IMR-90 (cell line): ENCODE measurements at regions not wholly inside any gene's neighbourhood (a gene's known extent, or its start where the extent isn't known, plus 50 kb on each side); places are given as distances from the start of the nearest gene placed in this dataset.

ENCODE experiments used
- ATAC-seq: fragments of 200-7000 bp; cut with Tn5 transposase; 2 replicates; pipeline ENCODE4 v1.9.1; 2020; ENCODE audit warnings: low read depth, mild to moderate bottlenecking, moderate library complexity
- BruUV-seq: library from RNA; stranded (reverse); fragments of 400-500 nt; replicated peaks from 2 replicates; lab custom pipeline; 2021; lab: Mats Ljungman, UMichigan
- CTCF ChIA-PET: fragments of 300-600 bp; formaldehyde crosslinking; extraction: SDS; loops from one replicate; lab custom pipeline; 2021; ENCODE audit warnings: antibody characterized with exemption; lab: Yijun Ruan, JAX
- POLR2A ChIA-PET: fragments of 300-600 bp; sonication (Branson Sonifier 250); formaldehyde crosslinking; loops from one replicate; lab custom pipeline; 2022; ENCODE audit warnings: antibody characterized with exemption; ENCODE audit not compliant: unreplicated experiment; lab: Charles Lee
- DNase-seq: peaks from one replicate; pipeline ENCODE4 v3.0.0; 2013
- H2AFZ ChIP-seq: replicated peaks from 2 replicates; pipeline ENCODE3; 2013; ENCODE audit warnings: low read length, mild to moderate bottlenecking; ENCODE audit not compliant: poor library complexity
- H2AK5ac ChIP-seq: 2 replicates; pipeline ENCODE4 v1.6.1; 2013; ENCODE audit warnings: low read depth, low read length, inconsistent platforms
- H2AK9ac ChIP-seq: replicated peaks from 2 replicates; pipeline ENCODE3; 2013; ENCODE audit warnings: mild to moderate bottlenecking, low read depth, low read length, moderate library complexity; ENCODE audit not compliant: poor library complexity
- H2BK120ac ChIP-seq: 2 replicates; pipeline ENCODE4 v1.6.1; 2013; ENCODE audit warnings: low read depth, low read length, inconsistent platforms
- H2BK15ac ChIP-seq: 3 replicates; pipeline ENCODE4 v1.6.1; 2013; ENCODE audit warnings: low read depth, low read length, inconsistent platforms
- H2BK20ac ChIP-seq: 2 replicates; pipeline ENCODE4 v1.6.1; 2013; ENCODE audit warnings: low read depth, mild to moderate bottlenecking, inconsistent platforms, low read length, moderate library complexity
- H2BK5ac ChIP-seq: 2 replicates; pipeline ENCODE4 v1.6.1; 2013; ENCODE audit warnings: mild to moderate bottlenecking, low read depth, low read length, inconsistent platforms; ENCODE audit not compliant: poor library complexity, severe bottlenecking
- H3K14ac ChIP-seq: replicated peaks from 2 replicates; pipeline ENCODE4 v1.6.1; 2013; ENCODE audit warnings: low read depth, low read length, inconsistent platforms
- H3K18ac ChIP-seq: 2 replicates; pipeline ENCODE4 v1.6.1; 2013; ENCODE audit warnings: low read depth, low read length, control low read depth
- H3K23ac ChIP-seq: 2 replicates; pipeline ENCODE4 v1.6.1; 2013; ENCODE audit warnings: low read depth, low read length, inconsistent platforms
- H3K27ac ChIP-seq: 2 replicates; pipeline ENCODE4 v1.5.1; 2013; ENCODE audit warnings: mild to moderate bottlenecking, control low read depth, low read length; ENCODE audit not compliant: insufficient read depth
- H3K27me3 ChIP-seq: 2 replicates; pipeline ENCODE4 v1.6.1; 2013; ENCODE audit warnings: low read length; ENCODE audit not compliant: control insufficient read depth, insufficient read depth
- H3K36me3 ChIP-seq: 2 replicates; pipeline ENCODE4 v1.6.1; 2013; ENCODE audit warnings: low read length, mixed read lengths; ENCODE audit not compliant: control insufficient read depth, insufficient read depth
- H3K4ac ChIP-seq: 2 replicates; pipeline ENCODE4 v1.6.1; 2013; ENCODE audit warnings: low read depth, low read length, inconsistent platforms
- H3K4me1 ChIP-seq: 2 replicates; pipeline ENCODE4 v1.6.1; 2013; ENCODE audit warnings: low read length, mixed read lengths; ENCODE audit not compliant: control insufficient read depth, insufficient read depth
- H3K4me2 ChIP-seq: 2 replicates; pipeline ENCODE4 v1.6.1; 2013; ENCODE audit warnings: low read depth, mild to moderate bottlenecking, control low read depth, low read length, moderate library complexity
- H3K4me3 ChIP-seq: 2 replicates; pipeline ENCODE4 v1.5.1; 2013; ENCODE audit warnings: low read depth, mild to moderate bottlenecking, control low read depth, low read length, moderate library complexity; ENCODE audit not compliant: insufficient read depth
- H3K56ac ChIP-seq: 2 replicates; pipeline ENCODE4 v1.6.1; 2013; ENCODE audit warnings: low read length, inconsistent platforms; ENCODE audit not compliant: insufficient read depth; ENCODE audit errors: extremely low read depth
- H3K79me1 ChIP-seq, 2 experiments: 2 replicates each; pipeline ENCODE4 v1.6.1; 2013; ENCODE audit warnings: low read length in 2 of 2, inconsistent platforms in 1 of 2, low read depth in 1 of 2
- H3K9ac ChIP-seq: 2 replicates; pipeline ENCODE4 v1.6.1; 2013; ENCODE audit warnings: low read depth, low read length, control low read depth
- H3K9me1 ChIP-seq: 2 replicates; pipeline ENCODE4 v1.6.1; 2013; ENCODE audit warnings: low read length, inconsistent platforms; ENCODE audit not compliant: insufficient read depth
- H3K9me3 ChIP-seq: 2 replicates; pipeline ENCODE4 v1.6.1; 2013; ENCODE audit warnings: low read length; ENCODE audit not compliant: control insufficient read depth, insufficient read depth
- H4K20me1 ChIP-seq: 2 replicates; pipeline ENCODE4 v1.6.1; 2013; ENCODE audit warnings: low read length, inconsistent platforms; ENCODE audit not compliant: insufficient read depth
- H4K5ac ChIP-seq: 2 replicates; pipeline ENCODE4 v1.6.1; 2013; ENCODE audit warnings: mild to moderate bottlenecking, low read depth, low read length, control low read depth
- H4K8ac ChIP-seq, 2 experiments: 2 replicates each; pipeline ENCODE4 v1.6.1; 2013; ENCODE audit warnings: low read depth in 2 of 2, low read length in 2 of 2, control low read depth in 1 of 2, inconsistent platforms in 1 of 2
- H4K91ac ChIP-seq: 2 replicates; pipeline ENCODE4 v1.6.1; 2013; ENCODE audit warnings: low read depth, low read length, inconsistent platforms; ENCODE audit not compliant: insufficient read depth
- CTCF ChIP-seq: conservative IDR thresholded peaks from 2 replicates; pipeline ENCODE4 v1.5.1; 2012; ENCODE audit warnings: mild to moderate bottlenecking, low read depth, low read length, improper control_type of control experiment
- MAFK ChIP-seq: IDR thresholded peaks from 2 replicates; pipeline ENCODE4 v1.6.1; 2012; ENCODE audit warnings: low read depth, low read length, improper control_type of control experiment
- MXI1 ChIP-seq: IDR thresholded peaks from 2 replicates; pipeline ENCODE4 v1.6.1; 2012; ENCODE audit warnings: low read depth, mild to moderate bottlenecking, low read length, moderate library complexity, borderline replicate concordance
- RAD21 ChIP-seq: IDR thresholded peaks from 2 replicates; pipeline ENCODE4 v1.6.1; 2012; ENCODE audit warnings: low read length, improper control_type of control experiment
- RFX5 ChIP-seq: IDR thresholded peaks from 2 replicates; pipeline ENCODE4 v1.8.0; 2012; ENCODE audit warnings: low read depth, mild to moderate bottlenecking, low read length, moderate library complexity
- USF2 ChIP-seq: fragments of 150-350 bp; IDR thresholded peaks from 2 replicates; pipeline ENCODE4 v1.6.1; 2017; ENCODE audit warnings: mild to moderate bottlenecking, antibody characterized with exemption, low read length, low read depth
- WGBS, 2 experiments: methylation state at CpG; one replicate each; pipeline versions ENCODE4 v1.1.5 to v1.1.7; 2013; ENCODE audit warnings: missing lambda C conversion rate in 2 of 2; ENCODE audit not compliant: insufficient read length in 1 of 2; ENCODE audit errors: extremely low coverage in 2 of 2; 5-methylcytosine and 5-hydroxymethylcytosine counted together
- dilution Hi-C: fragments of 300-500 bp; cut with HindIII; formaldehyde crosslinking; loops from one replicate; pipeline ENCODE4 v1.14.3; 2018; ENCODE audit warnings: low sequenced_read_pairs; ENCODE audit not compliant: unreplicated experiment
- in situ Hi-C: fragments of 300-500 bp; cut with MboI; formaldehyde crosslinking; loops from 3 replicates; pipeline ENCODE4 v1.14.3; 2019; ENCODE audit warnings: low sequenced_read_pairs, inconsistent platforms, mixed read lengths
- intact Hi-C: fragments of 100-400 bp; cut with micrococcal nuclease; formaldehyde crosslinking; loops from 2 replicates; pipeline ENCODE4 v1.10.0; 2022

- TF ChIP-seq USF2, result no peak
- no peak for TF ChIP-seq RFX5
- no peak for TF ChIP-seq MAFK
- no peak for TF ChIP-seq RAD21
- no peak for TF ChIP-seq MXI1
- TF ChIP-seq CTCF, result no peak
- BruUV-seq, result no TSS peak
- DNase-seq (no peak), ATAC-seq (no peak)
- no peak overlapping the region for H4K8ac ChIP-seq
- no peaks in the 10 kb centered on the region for H3K9me1 ChIP-seq
- H4K20me1 ChIP-seq, result no peaks in the 10 kb centered on the region
- 100% methylated on average over 1 of the region's 4 CpGs; no CpG with 5 or more reads in 1 of the 2 experiments for WGBS, 2 experiments
- in situ Hi-C loops (no loop called here), dilution Hi-C loops (no loop called here), intact Hi-C loops (loop anchor here (10.0 kb wide), 1 partner anchor 200 kb away; no protein-coding TSS in a partner anchor)
- H2BK5ac ChIP-seq, result no peak overlapping the region
- H3K18ac ChIP-seq, result no peak overlapping the region
- H2BK15ac ChIP-seq, result no peak overlapping the region
- no peak overlapping the region for H3K27ac ChIP-seq
- no peak overlapping the region for H4K91ac ChIP-seq
- H3K4me3 ChIP-seq, result no peak overlapping the region
- H3K4me1 ChIP-seq, result peaks cover 7% of the 10 kb centered on the region
- CTCF ChIA-PET, result no interaction called here
- H2BK20ac ChIP-seq, result no peak overlapping the region
- H3K79me1 ChIP-seq, result no peaks in the 10 kb centered on the region
- no peak overlapping the region for H2AFZ ChIP-seq
- no peak overlapping the region for H3K9ac ChIP-seq
- no peak overlapping the region for H2AK9ac ChIP-seq
- POLR2A ChIA-PET, result no interaction called here
- H4K5ac ChIP-seq, result no peak overlapping the region
- H3K9me3 ChIP-seq, result no peaks in the 10 kb centered on the region
- no peaks in the 10 kb centered on the region for H3K36me3 ChIP-seq
- H3K56ac ChIP-seq, result no peak overlapping the region
- no peak overlapping the region for H3K23ac ChIP-seq
- no peak overlapping the region for H2BK120ac ChIP-seq
- no peak overlapping the region for H3K4me2 ChIP-seq
- no peak overlapping the region for H2AK5ac ChIP-seq
- no peak overlapping the region for H3K14ac ChIP-seq
- H3K27me3 ChIP-seq, result peaks cover 27% of the 10 kb centered on the region
- H3K4ac ChIP-seq, result no peak overlapping the region
These were observed 510.0 kb downstream of the INSC start for GRCh38 chr11:15624701-15625100.
